ENCODE measurements at regions not wholly inside any gene's neighbourhood (a gene's known extent, or its start where the extent isn't known, plus 50 kb on each side); places are given as distances from the start of the nearest gene placed in this dataset.

GRCh38 chr16:73234496-73234895 is 186.6 kb upstream of the ZFHX3 start:
- H3K27ac ChIP-seq (ENCODE audit: low read length), result no peak overlapping the region
- TF ChIP-seq EZH2phosphoT487 (IDR thresholded peaks at IDR 0.05; ENCODE audit: low read depth) (no peak), CTCF (IDR thresholded peaks at IDR 0.05; ENCODE audit: low read depth, low read length) (no peak)
- H3K79me2 ChIP-seq (ENCODE audit: low read length), result no peaks in the 10 kb centered on the region
- no peaks in the 10 kb centered on the region for H4K20me1 ChIP-seq (ENCODE audit: insufficient read depth, low read length)
- no peaks in the 10 kb centered on the region for H3K36me3 ChIP-seq (replicated peaks; ENCODE audit: low read depth, low read length)
- H2AFZ ChIP-seq (ENCODE audit: low read depth, low read length), result no peak overlapping the region
- no peaks in the 10 kb centered on the region for H3K4me1 ChIP-seq (ENCODE audit: low read length)
- no peak overlapping the region for H3K9ac ChIP-seq (ENCODE audit: low read length)
- no peak overlapping the region for H3K4me2 ChIP-seq (ENCODE audit: low read length)
- H3K4me3 ChIP-seq (ENCODE audit: low read length), result no peak overlapping the region
- no peaks in the 10 kb centered on the region for H3K9me3 ChIP-seq (ENCODE audit: insufficient read depth, low read length)
- peaks cover 7% of the 10 kb centered on the region for H3K27me3 ChIP-seq (ENCODE audit: low read depth, low read length)

- Histone ChIP-seq H3K9ac (ENCODE audit: low read length) (no peak overlapping the region), H3K4me3 (ENCODE audit: low read length) (no peak overlapping the region), H3K27me3 (ENCODE audit: low read depth, low read length) (peaks cover 7% of the 10 kb centered on the region), H3K4me2 (ENCODE audit: low read length) (no peak overlapping the region), H4K20me1 (ENCODE audit: insufficient read depth, low read length) (no peaks in the 10 kb centered on the region), H3K79me2 (ENCODE audit: low read length) (no peaks in the 10 kb centered on the region), H3K27ac (ENCODE audit: low read length) (no peak overlapping the region), H2AFZ (ENCODE audit: low read depth, low read length) (no peak overlapping the region), H3K9me3 (ENCODE audit: insufficient read depth, low read length) (no peaks in the 10 kb centered on the region), H3K4me1 (ENCODE audit: low read length) (no peaks in the 10 kb centered on the region), H3K36me3 (replicated peaks; ENCODE audit: low read depth, low read length) (no peaks in the 10 kb centered on the region)
- TF ChIP-seq CTCF (IDR thresholded peaks at IDR 0.05; ENCODE audit: low read depth, low read length) (no peak), EZH2phosphoT487 (IDR thresholded peaks at IDR 0.05; ENCODE audit: low read depth) (no peak)
These were observed 186.0 kb upstream of the ZFHX3 start for GRCh38 chr16:73233846-73234424.

- TF ChIP-seq CTCF (IDR thresholded peaks at IDR 0.05; ENCODE audit: low read depth, low read length) (no peak), EZH2phosphoT487 (IDR thresholded peaks at IDR 0.05; ENCODE audit: low read depth) (no peak)
- peaks cover 7% of the 10 kb centered on the region for H3K27me3 ChIP-seq (ENCODE audit: low read depth, low read length)
- no peak overlapping the region for H2AFZ ChIP-seq (ENCODE audit: low read depth, low read length)
- no peaks in the 10 kb centered on the region for H3K9me3 ChIP-seq (ENCODE audit: insufficient read depth, low read length)
- H3K9ac ChIP-seq (ENCODE audit: low read length), result no peak overlapping the region
- H3K4me3 ChIP-seq (ENCODE audit: low read length), result no peak overlapping the region
- no peaks in the 10 kb centered on the region for H3K36me3 ChIP-seq (replicated peaks; ENCODE audit: low read depth, low read length)
- H3K27ac ChIP-seq (ENCODE audit: low read length), result no peak overlapping the region
- H4K20me1 ChIP-seq (ENCODE audit: insufficient read depth, low read length), result no peaks in the 10 kb centered on the region
- no peaks in the 10 kb centered on the region for H3K79me2 ChIP-seq (ENCODE audit: low read length)
- H3K4me2 ChIP-seq (ENCODE audit: low read length), result no peak overlapping the region
- H3K4me1 ChIP-seq (ENCODE audit: low read length), result no peaks in the 10 kb centered on the region
These were observed 185.4 kb upstream of the ZFHX3 start for GRCh38 chr16:73233329-73233765.

GRCh38 chr16:73232555-73233328 is 184.8 kb upstream of the ZFHX3 start:
- no peaks in the 10 kb centered on the region for H3K79me2 ChIP-seq (ENCODE audit: low read length)
- H3K4me1 ChIP-seq (ENCODE audit: low read length), result no peaks in the 10 kb centered on the region
- no peak overlapping the region for H3K4me3 ChIP-seq (ENCODE audit: low read length)
- H4K20me1 ChIP-seq (ENCODE audit: insufficient read depth, low read length), result no peaks in the 10 kb centered on the region
- no peak overlapping the region for H2AFZ ChIP-seq (ENCODE audit: low read depth, low read length)
- no peak overlapping the region for H3K4me2 ChIP-seq (ENCODE audit: low read length)
- peaks cover 7% of the 10 kb centered on the region for H3K27me3 ChIP-seq (ENCODE audit: low read depth, low read length)
- TF ChIP-seq EZH2phosphoT487 (IDR thresholded peaks at IDR 0.05; ENCODE audit: low read depth) (no peak), CTCF (IDR thresholded peaks at IDR 0.05; ENCODE audit: low read depth, low read length) (no peak)
- no peaks in the 10 kb centered on the region for H3K36me3 ChIP-seq (replicated peaks; ENCODE audit: low read depth, low read length)
- H3K9me3 ChIP-seq (ENCODE audit: insufficient read depth, low read length), result no peaks in the 10 kb centered on the region
- H3K9ac ChIP-seq (ENCODE audit: low read length), result no peak overlapping the region
- H3K27ac ChIP-seq (ENCODE audit: low read length), result no peak overlapping the region
